ENCODE measurements at regions not wholly inside any gene's neighbourhood (a gene's known extent, or its start where the extent isn't known, plus 50 kb on each side); places are given as distances from the start of the nearest gene placed in this dataset.

DNA sequence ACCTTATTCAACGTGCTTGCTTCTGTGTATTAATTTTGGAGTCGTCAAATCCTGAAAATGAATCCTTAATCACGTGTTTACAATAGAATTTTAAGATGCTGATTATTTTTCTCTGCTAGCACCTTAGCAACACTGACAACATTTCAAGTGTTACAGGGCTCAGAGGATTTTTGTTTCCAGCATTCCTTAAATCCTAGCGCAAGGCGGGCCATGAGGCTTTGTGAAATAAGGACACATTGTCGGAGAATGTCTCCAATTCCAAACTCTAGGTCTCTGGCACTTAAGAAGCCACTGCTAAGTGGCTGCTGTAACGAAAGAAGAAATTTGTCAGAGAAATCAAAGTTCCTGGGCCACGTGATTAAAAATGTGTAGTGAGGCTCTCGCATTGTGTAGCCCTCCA lies 390.9 kb upstream of the CELF2 start:
- Histone ChIP-seq H3K27me3 (ENCODE audit: control insufficient read depth, insufficient read depth, low read length) (no peaks in the 10 kb centered on the region), H3K4me3 (ENCODE audit: low read length) (no peak overlapping the region), H3K4me1 (ENCODE audit: control insufficient read depth, insufficient read depth, low read length) (no peaks in the 10 kb centered on the region), H3K9me3 (replicated peaks; ENCODE audit: control insufficient read depth, low read depth, low read length) (no peaks in the 10 kb centered on the region), H3K36me3 (ENCODE audit: control insufficient read depth, insufficient read depth, low read length) (no peaks in the 10 kb centered on the region), H3K27ac (ENCODE audit: low read length) (no peak overlapping the region)
- peak; percentile 63 for DNase-seq
- 40% methylated on average over 1 of the region's 9 CpGs for WGBS (ENCODE audit: insufficient coverage)

DNA sequence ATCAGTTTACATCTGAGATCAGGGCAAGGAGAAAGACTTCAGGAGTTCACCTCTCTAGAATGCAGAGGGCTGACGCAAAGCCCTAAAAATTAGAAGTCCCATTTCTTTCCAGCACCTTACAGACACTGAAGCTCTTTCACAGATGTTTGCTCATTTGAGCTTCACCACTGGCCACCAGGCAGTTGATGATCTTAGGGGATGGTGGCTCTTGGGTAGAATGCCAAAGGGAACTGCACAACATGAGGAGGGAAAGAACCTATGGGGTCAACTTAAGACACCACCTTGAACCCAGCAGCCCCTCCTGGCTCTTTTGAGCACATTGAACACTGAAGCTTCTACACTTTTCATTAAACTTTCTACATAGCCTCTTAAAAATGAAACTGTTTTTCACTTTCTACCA lies 390.3 kb upstream of the CELF2 start:
- Histone ChIP-seq H3K4me1 (ENCODE audit: control insufficient read depth, insufficient read depth, low read length) (no peaks in the 10 kb centered on the region), H3K27me3 (ENCODE audit: control insufficient read depth, insufficient read depth, low read length) (no peaks in the 10 kb centered on the region), H3K4me3 (ENCODE audit: low read length) (no peak overlapping the region), H3K9me3 (replicated peaks; ENCODE audit: control insufficient read depth, low read depth, low read length) (no peaks in the 10 kb centered on the region), H3K27ac (ENCODE audit: low read length) (no peak overlapping the region), H3K36me3 (ENCODE audit: control insufficient read depth, insufficient read depth, low read length) (no peaks in the 10 kb centered on the region)
- no CpG with 5 or more reads among the region's 1 CpG for WGBS (ENCODE audit: insufficient coverage)
- DNase-seq = no peak

DNA sequence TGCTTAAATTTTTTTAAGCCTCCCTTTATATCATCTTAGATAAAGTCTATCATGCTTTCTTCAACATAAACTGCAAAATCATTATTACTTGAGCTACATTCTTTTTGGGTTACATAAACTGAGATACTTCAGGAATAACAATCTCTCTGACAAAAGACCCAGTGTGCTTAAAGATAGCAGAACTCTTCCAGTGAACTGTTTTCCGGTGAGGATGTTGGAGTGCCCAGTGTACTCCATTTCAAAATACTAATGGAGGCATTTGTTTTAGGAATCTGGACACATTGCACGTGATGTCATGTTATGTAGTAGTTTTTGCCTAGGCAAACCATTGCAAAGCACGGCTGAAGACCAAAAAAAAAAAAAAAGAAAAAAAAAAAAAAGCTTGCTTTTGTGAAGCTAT lies 388.2 kb upstream of the CELF2 start:
- DNase-seq = peak; percentile 8
- no peaks in the 10 kb centered on the region for H3K27me3 ChIP-seq (ENCODE audit: control insufficient read depth, insufficient read depth, low read length)

DNA sequence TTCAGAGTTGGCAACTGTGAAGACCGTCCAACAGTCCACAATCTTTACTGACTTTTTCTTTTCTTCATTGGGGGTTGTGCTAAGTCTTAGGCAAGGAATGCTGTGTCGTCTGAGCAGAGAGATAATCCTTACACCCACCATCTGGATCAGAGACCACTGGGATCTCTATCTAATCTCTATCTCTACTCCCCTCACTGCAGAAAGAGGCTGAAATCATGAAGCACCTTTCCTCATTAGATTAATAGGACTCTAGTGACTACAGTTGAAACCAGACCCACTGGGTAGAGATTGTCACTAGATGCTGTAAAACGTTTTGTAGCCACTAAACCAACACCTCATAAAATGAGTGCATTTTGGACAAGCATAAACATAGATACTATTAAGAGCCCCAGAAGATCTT lies 387.4 kb upstream of the CELF2 start:
- Histone ChIP-seq H3K27me3 (ENCODE audit: control insufficient read depth, insufficient read depth, low read length) (no peaks in the 10 kb centered on the region), H3K4me1 (ENCODE audit: control insufficient read depth, insufficient read depth, low read length) (no peaks in the 10 kb centered on the region), H3K4me3 (ENCODE audit: low read length) (no peak overlapping the region), H3K9me3 (replicated peaks; ENCODE audit: control insufficient read depth, low read depth, low read length) (no peaks in the 10 kb centered on the region), H3K27ac (ENCODE audit: low read length) (no peak overlapping the region), H3K36me3 (ENCODE audit: control insufficient read depth, insufficient read depth, low read length) (no peaks in the 10 kb centered on the region)
- no CpG with 5 or more reads among the region's 3 CpGs for WGBS (ENCODE audit: insufficient coverage)
- DNase-seq = no peak

More for the DNA sequence above, 388.2 kb upstream of the CELF2 start:
- Histone ChIP-seq H3K9me3 (replicated peaks; ENCODE audit: control insufficient read depth, low read depth, low read length) (no peaks in the 10 kb centered on the region), H3K4me1 (ENCODE audit: control insufficient read depth, insufficient read depth, low read length) (no peaks in the 10 kb centered on the region), H3K4me3 (ENCODE audit: low read length) (no peak overlapping the region), H3K36me3 (ENCODE audit: control insufficient read depth, insufficient read depth, low read length) (no peaks in the 10 kb centered on the region), H3K27ac (ENCODE audit: low read length) (no peak overlapping the region)
- no CpG with 5 or more reads among the region's 3 CpGs for WGBS (ENCODE audit: insufficient coverage)

DNA sequence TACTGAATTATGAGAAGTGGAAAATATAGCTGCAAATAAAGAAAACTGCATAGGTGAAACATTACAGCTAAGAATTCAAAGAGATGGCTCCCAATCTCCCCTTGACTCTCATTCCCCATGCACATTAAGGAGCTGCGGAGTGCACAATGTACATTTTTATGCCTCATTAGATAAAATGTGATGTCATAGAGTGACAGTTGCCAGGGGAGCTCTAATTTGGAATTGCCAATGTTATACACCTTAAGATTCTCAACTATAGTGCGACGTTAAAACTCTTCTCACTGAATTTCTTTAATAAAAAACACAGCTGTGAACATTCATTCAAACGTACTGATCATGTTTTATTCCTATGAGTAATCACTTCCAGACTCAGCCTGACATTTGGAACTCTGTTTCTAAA lies 386.9 kb upstream of the CELF2 start:
- no peaks in the 10 kb centered on the region for H3K4me1 ChIP-seq (ENCODE audit: control insufficient read depth, insufficient read depth, low read length)
- H3K4me3 ChIP-seq (ENCODE audit: low read length) = no peak overlapping the region
- H3K27ac ChIP-seq (ENCODE audit: low read length) = no peak overlapping the region
- no peaks in the 10 kb centered on the region for H3K27me3 ChIP-seq (ENCODE audit: control insufficient read depth, insufficient read depth, low read length)
- no peaks in the 10 kb centered on the region for H3K36me3 ChIP-seq (ENCODE audit: control insufficient read depth, insufficient read depth, low read length)
- no peaks in the 10 kb centered on the region for H3K9me3 ChIP-seq (replicated peaks; ENCODE audit: control insufficient read depth, low read depth, low read length)
- no peak for DNase-seq
- WGBS (ENCODE audit: insufficient coverage) = 70% methylated on average over 2 of the region's 4 CpGs

DNA sequence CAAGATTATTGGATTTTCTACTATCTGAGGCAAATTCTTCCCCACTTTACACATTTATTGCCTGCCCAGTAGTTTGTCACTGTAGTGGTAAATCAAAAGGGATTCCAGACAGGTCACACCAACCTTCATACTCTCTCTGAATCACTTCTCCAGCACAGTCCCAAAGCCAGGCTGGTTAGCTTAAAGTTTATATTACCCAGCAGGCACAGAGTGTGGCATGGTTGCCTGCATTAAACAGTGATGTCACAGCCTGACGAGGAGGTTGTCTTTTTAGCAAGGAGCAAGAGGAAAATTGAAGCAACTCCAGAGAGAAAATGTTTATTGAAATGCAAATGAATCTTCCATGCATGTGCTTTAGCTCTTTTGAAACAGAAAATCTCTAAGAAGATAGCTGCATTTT lies 375.5 kb upstream of the CELF2 start:
- no peak for DNase-seq
- H3K36me3 ChIP-seq (ENCODE audit: control insufficient read depth, insufficient read depth, low read length) = no peaks in the 10 kb centered on the region
- H3K4me1 ChIP-seq (ENCODE audit: control insufficient read depth, insufficient read depth, low read length) = peaks cover 8% of the 10 kb centered on the region
- H3K9me3 ChIP-seq (replicated peaks; ENCODE audit: control insufficient read depth, low read depth, low read length) = no peaks in the 10 kb centered on the region
- no CpG with 5 or more reads among the region's 1 CpG for WGBS (ENCODE audit: insufficient coverage)
- no peak overlapping the region for H3K27ac ChIP-seq (ENCODE audit: low read length)
- H3K27me3 ChIP-seq (ENCODE audit: control insufficient read depth, insufficient read depth, low read length) = no peaks in the 10 kb centered on the region
- no peak overlapping the region for H3K4me3 ChIP-seq (ENCODE audit: low read length)

DNA sequence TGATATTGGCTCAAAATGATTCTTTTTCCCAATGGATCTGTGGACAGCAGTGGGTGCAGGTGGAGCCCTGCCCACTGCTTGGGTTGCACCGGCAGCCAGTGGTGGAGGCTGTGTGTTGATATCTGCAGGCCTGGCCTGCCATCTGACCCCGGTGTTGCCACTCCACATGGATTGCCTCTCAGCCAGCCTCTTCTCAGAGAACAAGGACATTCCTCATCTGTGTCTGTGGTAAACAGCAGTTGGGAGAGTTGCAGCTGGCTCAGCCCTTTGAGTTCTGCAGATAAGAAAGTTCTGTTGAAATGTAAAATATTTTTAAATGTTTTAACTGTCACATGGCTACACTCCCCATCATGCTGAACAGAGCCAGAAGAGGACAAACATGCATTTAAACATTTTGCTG lies 374.9 kb upstream of the CELF2 start:
- Histone ChIP-seq H3K4me1 (ENCODE audit: control insufficient read depth, insufficient read depth, low read length) (peaks cover 8% of the 10 kb centered on the region), H3K36me3 (ENCODE audit: control insufficient read depth, insufficient read depth, low read length) (no peaks in the 10 kb centered on the region), H3K4me3 (ENCODE audit: low read length) (no peak overlapping the region), H3K27me3 (ENCODE audit: control insufficient read depth, insufficient read depth, low read length) (no peaks in the 10 kb centered on the region), H3K9me3 (replicated peaks; ENCODE audit: control insufficient read depth, low read depth, low read length) (no peaks in the 10 kb centered on the region), H3K27ac (ENCODE audit: low read length) (no peak overlapping the region)
- no CpG with 5 or more reads among the region's 2 CpGs for WGBS (ENCODE audit: insufficient coverage)
- peak; percentile 48 for DNase-seq

DNA sequence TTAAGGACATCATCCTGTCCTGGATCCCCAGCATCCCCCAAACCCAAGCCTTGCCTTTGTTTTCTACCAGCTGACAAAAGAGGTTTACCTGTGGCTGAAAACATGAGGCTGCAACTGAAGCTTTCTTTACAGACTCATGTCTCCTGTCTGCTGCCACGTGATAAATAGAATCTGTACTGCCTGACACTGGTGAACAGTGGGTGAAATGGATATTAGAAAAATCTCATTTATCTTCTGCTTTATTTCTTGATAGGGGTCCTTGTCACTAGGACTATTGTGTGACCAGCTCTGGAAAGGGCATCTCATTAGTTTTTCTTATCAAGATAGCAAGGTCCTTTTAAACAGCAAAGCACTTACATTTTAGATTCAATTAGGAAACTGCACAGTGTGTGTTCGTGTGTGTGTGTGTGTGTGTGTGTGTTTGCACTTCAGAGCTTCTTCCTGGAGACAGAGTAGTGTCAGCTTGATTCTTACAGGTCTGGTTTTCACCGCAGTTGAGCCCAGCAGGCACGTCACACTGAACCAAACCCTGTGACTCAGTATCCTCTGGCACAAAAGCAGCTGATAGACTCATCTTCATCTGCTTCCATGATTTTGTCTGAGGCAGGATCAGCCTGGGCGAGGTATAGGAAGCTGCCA lies 373.5 kb upstream of the CELF2 start:
- H3K36me3 ChIP-seq (ENCODE audit: control insufficient read depth, insufficient read depth, low read length) = no peaks in the 10 kb centered on the region
- peaks cover 8% of the 10 kb centered on the region for H3K4me1 ChIP-seq (ENCODE audit: control insufficient read depth, insufficient read depth, low read length)
- no peaks in the 10 kb centered on the region for H3K27me3 ChIP-seq (ENCODE audit: control insufficient read depth, insufficient read depth, low read length)
- H3K9me3 ChIP-seq (replicated peaks; ENCODE audit: control insufficient read depth, low read depth, low read length) = no peaks in the 10 kb centered on the region
- no peak overlapping the region for H3K4me3 ChIP-seq (ENCODE audit: low read length)
- DNase-seq = peak; percentile 18
- peak overlapping the region; percentile 53 for H3K27ac ChIP-seq (ENCODE audit: low read length)
- WGBS (ENCODE audit: insufficient coverage) = 70% methylated on average over 3 of the region's 5 CpGs

DNA sequence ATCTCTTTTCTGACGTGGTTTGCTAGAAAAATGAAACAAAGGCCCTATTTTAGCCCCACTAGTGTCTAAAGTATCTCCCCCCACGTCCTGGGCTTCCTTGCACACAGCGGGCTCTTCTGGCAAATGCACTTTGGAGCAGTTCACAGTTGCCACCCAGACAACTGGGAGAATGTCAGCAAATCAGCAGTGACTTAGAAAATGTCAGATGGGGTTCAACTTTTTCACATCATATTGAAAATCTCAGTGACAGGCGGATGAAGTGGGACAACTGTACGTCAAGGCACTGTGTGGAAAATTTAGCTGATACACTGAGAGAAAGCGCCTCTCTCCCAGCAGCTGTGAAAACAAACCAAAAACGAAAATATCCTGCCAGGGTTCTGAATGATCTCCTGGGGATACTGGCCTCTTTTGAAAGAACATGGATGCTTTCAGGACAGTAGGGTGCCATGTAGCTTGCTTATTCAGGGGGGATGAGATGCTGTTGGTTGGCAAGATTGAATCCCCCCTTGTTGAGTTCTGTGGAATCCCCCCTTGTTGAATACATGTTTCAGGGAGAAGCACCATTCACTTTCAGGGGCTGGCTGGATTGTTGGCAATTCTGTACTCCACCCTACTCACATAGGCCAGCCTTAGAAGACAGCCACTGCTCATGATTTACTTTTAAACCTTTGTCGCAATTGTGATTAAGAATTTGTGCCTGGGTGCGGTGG lies 372.8 kb upstream of the CELF2 start:
- peak; percentile 62 for DNase-seq

DNA sequence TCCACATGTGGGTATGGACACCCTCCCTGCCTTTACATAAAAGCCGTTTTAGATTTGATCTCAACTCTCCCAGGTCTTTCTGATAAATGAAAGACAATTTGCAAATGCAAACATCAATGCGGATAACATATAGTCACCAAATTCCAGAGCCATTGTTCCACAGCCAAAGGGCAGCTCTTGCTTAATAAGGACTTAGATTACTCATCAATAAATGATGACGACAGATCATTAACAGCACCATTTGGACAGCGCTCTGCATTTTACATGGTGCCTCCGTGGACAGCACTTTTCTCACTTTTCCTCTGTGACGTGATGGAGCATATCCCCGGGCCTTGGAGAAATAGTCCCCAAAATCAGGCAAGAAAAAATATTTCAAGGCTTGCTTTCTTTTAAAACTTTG lies 370.3 kb upstream of the CELF2 start:
- Histone ChIP-seq H3K4me3 (ENCODE audit: low read length) (no peak overlapping the region), H3K4me1 (ENCODE audit: control insufficient read depth, insufficient read depth, low read length) (peaks cover 8% of the 10 kb centered on the region), H3K9me3 (replicated peaks; ENCODE audit: control insufficient read depth, low read depth, low read length) (no peaks in the 10 kb centered on the region), H3K36me3 (ENCODE audit: control insufficient read depth, insufficient read depth, low read length) (no peaks in the 10 kb centered on the region), H3K27ac (ENCODE audit: low read length) (no peak overlapping the region), H3K27me3 (ENCODE audit: control insufficient read depth, insufficient read depth, low read length) (no peaks in the 10 kb centered on the region)
- DNase-seq = no peak
- 81% methylated on average over 3 of the region's 7 CpGs for WGBS (ENCODE audit: insufficient coverage)

More for the DNA sequence above, 372.8 kb upstream of the CELF2 start:
- Histone ChIP-seq H3K27ac (ENCODE audit: low read length) (peak overlapping the region; percentile 53), H3K36me3 (ENCODE audit: control insufficient read depth, insufficient read depth, low read length) (no peaks in the 10 kb centered on the region), H3K4me1 (ENCODE audit: control insufficient read depth, insufficient read depth, low read length) (peaks cover 8% of the 10 kb centered on the region), H3K4me3 (ENCODE audit: low read length) (no peak overlapping the region), H3K27me3 (ENCODE audit: control insufficient read depth, insufficient read depth, low read length) (no peaks in the 10 kb centered on the region), H3K9me3 (replicated peaks; ENCODE audit: control insufficient read depth, low read depth, low read length) (no peaks in the 10 kb centered on the region)
- 45% methylated on average over 5 of the region's 9 CpGs for WGBS (ENCODE audit: insufficient coverage)
